ENCODE measurements at regions not wholly inside any gene's neighbourhood (a gene's known extent, or its start where the extent isn't known, plus 50 kb on each side); places are given as distances from the start of the nearest gene placed in this dataset.

GRCh38 chr12:67088401-67089118 lies 180.6 kb upstream of the CAND1 start:
- TF ChIP-seq CTCF (IDR thresholded peaks at IDR 0.05), result no peak
- no peak for TF ChIP-seq POLR2A (IDR thresholded peaks at IDR 0.05)
